ENCODE measurements at regions not wholly inside any gene's neighbourhood (a gene's known extent, or its start where the extent isn't known, plus 50 kb on each side); places are given as distances from the start of the nearest gene placed in this dataset.

DNA sequence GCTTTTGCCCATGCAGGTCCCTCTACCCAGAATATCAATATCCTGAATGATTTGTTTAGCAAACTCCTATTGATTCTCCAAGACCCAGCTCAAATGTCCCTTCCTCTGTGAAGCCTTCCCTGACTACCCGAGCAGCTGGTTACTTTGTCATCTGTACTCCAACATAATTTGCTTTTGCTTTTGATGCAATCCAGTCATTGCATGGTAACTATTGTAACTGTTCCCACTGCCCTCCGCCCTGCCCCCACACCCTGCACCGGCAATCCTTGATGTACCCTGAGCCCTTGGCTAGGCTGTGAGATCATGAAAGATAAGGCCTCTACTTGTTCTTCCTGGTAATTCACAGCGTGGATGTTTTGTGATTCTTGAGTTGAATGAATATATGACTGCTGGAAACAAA is 119.9 kb upstream of the BOD1 start:
- Mint-ChIP-seq H3K9me3 (no peaks in the 10 kb centered on the region), H3K4me3 (no peak overlapping the region), H3K36me3 (ENCODE audit: low read depth) (no peaks in the 10 kb centered on the region), H3K4me1 (ENCODE audit: low read depth) (no peaks in the 10 kb centered on the region), H3K27ac (no peak overlapping the region), H3K27me3 (ENCODE audit: low read depth) (no peaks in the 10 kb centered on the region)

- Mint-ChIP-seq H3K9me3 (no peaks in the 10 kb centered on the region), H3K4me1 (ENCODE audit: low read depth) (no peaks in the 10 kb centered on the region), H3K27me3 (ENCODE audit: low read depth) (no peaks in the 10 kb centered on the region), H3K27ac (no peak overlapping the region), H3K4me3 (no peak overlapping the region), H3K36me3 (ENCODE audit: low read depth) (no peaks in the 10 kb centered on the region)
Measured at GRCh38 chr5:173736923-173737412, 120.5 kb upstream of the BOD1 start.

- Mint-ChIP-seq H3K27ac (no peak overlapping the region), H3K36me3 (ENCODE audit: low read depth) (no peaks in the 10 kb centered on the region), H3K27me3 (ENCODE audit: low read depth) (no peaks in the 10 kb centered on the region), H3K9me3 (no peaks in the 10 kb centered on the region), H3K4me1 (ENCODE audit: low read depth) (no peaks in the 10 kb centered on the region), H3K4me3 (no peak overlapping the region)
Measured at GRCh38 chr5:173739741-173740140, 123.3 kb upstream of the BOD1 start.

- Mint-ChIP-seq H3K27me3 (ENCODE audit: low read depth) (no peaks in the 10 kb centered on the region), H3K9me3 (no peaks in the 10 kb centered on the region), H3K36me3 (ENCODE audit: low read depth) (no peaks in the 10 kb centered on the region), H3K4me1 (ENCODE audit: low read depth) (no peaks in the 10 kb centered on the region), H3K27ac (no peak overlapping the region), H3K4me3 (no peak overlapping the region)
Measured at GRCh38 chr5:173740400-173740799, 124.0 kb upstream of the BOD1 start.

DNA sequence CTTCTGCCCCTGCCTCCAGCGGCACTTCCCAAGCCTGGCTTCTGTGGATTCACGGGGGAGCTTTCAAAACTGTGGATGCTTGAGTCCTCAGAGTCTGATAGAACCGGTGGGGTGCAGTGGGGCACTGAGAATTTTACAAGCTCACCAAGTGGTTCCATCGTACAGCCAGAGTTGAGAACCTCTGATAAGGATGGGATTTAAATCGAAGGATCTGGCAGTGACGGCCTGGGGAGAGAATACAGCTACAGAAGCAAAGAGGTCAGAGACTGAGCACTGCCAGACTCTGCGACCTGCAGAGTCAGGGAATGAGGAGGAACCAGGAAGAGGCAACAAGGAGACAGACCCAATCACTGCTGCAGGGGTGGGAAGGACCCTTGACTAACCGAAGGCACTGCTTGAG is 124.6 kb upstream of the BOD1 start:
- H3K9me3 Mint-ChIP-seq, result no peaks in the 10 kb centered on the region
- no peaks in the 10 kb centered on the region for H3K36me3 Mint-ChIP-seq (ENCODE audit: low read depth)
- H3K4me3 Mint-ChIP-seq, result no peak overlapping the region
- no peaks in the 10 kb centered on the region for H3K4me1 Mint-ChIP-seq (ENCODE audit: low read depth)
- no peak overlapping the region for H3K27ac Mint-ChIP-seq
- no peaks in the 10 kb centered on the region for H3K27me3 Mint-ChIP-seq (ENCODE audit: low read depth)

- Mint-ChIP-seq H3K9me3 (no peaks in the 10 kb centered on the region), H3K27me3 (ENCODE audit: low read depth) (no peaks in the 10 kb centered on the region), H3K27ac (no peak overlapping the region), H3K36me3 (ENCODE audit: low read depth) (no peaks in the 10 kb centered on the region), H3K4me1 (ENCODE audit: low read depth) (no peaks in the 10 kb centered on the region), H3K4me3 (no peak overlapping the region)
Measured at GRCh38 chr5:173741729-173742431, 125.4 kb upstream of the BOD1 start.

DNA sequence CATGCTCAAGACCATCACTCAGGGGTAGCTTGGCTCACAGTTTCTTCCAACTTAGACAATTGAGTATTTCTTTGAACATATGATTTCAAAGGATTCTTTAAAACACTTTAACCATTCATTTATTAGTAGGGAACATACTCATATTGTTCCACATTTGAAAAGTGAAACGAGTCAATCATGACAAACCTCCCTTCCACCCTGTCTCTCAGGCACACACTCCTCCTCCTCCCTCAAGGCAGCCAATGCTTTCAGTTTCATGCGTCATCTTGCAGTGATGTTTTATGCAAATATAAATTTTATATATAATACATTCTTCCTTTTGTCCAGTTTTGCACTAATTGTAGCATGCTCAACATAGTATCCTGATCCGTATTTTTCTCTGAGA is 126.0 kb upstream of the BOD1 start:
- Mint-ChIP-seq H3K36me3 (ENCODE audit: low read depth) (no peaks in the 10 kb centered on the region), H3K4me3 (no peak overlapping the region), H3K27me3 (ENCODE audit: low read depth) (no peaks in the 10 kb centered on the region), H3K27ac (no peak overlapping the region), H3K9me3 (no peaks in the 10 kb centered on the region), H3K4me1 (ENCODE audit: low read depth) (no peaks in the 10 kb centered on the region)

DNA sequence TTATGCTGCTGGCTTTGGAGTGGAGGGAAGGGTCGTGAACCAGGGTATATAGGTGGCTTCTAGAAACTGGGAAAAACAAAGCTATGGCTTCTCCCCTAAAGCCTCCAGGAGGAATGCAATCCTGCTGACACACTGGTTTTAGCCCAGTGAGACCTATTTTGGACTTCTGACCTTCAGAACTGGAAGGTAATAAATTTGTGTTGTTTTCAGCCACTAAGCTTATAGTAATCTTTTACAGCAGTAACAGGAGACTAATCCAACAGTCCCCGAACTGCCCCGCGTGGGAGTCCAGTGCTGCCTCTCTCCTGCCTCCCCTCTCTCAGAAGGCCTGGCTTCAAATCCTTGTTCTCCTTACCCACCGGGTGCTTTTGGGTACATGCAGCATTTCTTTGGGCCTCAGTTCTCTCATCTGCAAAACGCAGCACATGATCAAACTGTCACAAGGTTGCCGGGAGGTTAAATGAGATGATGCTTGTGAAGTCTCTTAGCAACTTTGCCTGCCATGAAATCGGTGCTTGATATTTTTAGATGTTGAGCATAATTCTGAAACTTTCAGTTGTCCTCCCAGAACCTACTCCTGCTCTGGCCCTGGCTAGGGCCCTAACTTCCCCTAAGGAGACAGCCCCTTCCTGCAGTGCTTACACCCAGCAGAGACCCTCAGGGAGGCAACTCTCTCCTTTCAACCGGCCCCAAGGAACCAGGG is 127.3 kb upstream of the BOD1 start:
- no peak overlapping the region for H3K27ac Mint-ChIP-seq
- H3K36me3 Mint-ChIP-seq (ENCODE audit: low read depth), result no peaks in the 10 kb centered on the region
- no peak overlapping the region for H3K4me3 Mint-ChIP-seq
- no peaks in the 10 kb centered on the region for H3K4me1 Mint-ChIP-seq (ENCODE audit: low read depth)
- H3K9me3 Mint-ChIP-seq, result no peaks in the 10 kb centered on the region
- no peaks in the 10 kb centered on the region for H3K27me3 Mint-ChIP-seq (ENCODE audit: low read depth)

GRCh38 chr5:173744551-173744950 is 128.1 kb upstream of the BOD1 start:
- Mint-ChIP-seq H3K27me3 (ENCODE audit: low read depth) (no peaks in the 10 kb centered on the region), H3K4me1 (ENCODE audit: low read depth) (no peaks in the 10 kb centered on the region), H3K27ac (no peak overlapping the region), H3K36me3 (ENCODE audit: low read depth) (no peaks in the 10 kb centered on the region), H3K4me3 (no peak overlapping the region), H3K9me3 (no peaks in the 10 kb centered on the region)

DNA sequence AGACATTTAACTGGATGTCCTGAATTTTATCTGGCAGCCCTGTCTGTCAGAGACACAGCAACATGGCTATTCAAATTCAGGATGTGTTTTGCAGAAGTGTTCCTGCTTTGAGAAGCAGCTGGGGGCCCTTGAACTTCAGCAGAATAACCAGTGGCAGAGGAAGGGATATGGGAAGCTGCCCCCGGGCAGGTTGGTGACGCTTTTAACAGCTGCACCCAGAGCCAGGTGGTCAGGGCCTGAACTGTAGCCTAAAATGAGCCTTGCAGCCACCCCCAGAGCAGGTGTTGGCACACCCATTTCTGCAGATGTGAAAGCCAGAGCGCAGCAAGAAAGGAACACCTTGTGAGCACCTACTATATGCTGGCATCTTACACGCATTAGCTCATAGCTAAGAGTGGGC is 128.7 kb upstream of the BOD1 start:
- no peaks in the 10 kb centered on the region for H3K27me3 Mint-ChIP-seq (ENCODE audit: low read depth)
- no peaks in the 10 kb centered on the region for H3K4me1 Mint-ChIP-seq (ENCODE audit: low read depth)
- H3K27ac Mint-ChIP-seq, result no peak overlapping the region
- H3K4me3 Mint-ChIP-seq, result no peak overlapping the region
- H3K9me3 Mint-ChIP-seq, result no peaks in the 10 kb centered on the region
- no peaks in the 10 kb centered on the region for H3K36me3 Mint-ChIP-seq (ENCODE audit: low read depth)

DNA sequence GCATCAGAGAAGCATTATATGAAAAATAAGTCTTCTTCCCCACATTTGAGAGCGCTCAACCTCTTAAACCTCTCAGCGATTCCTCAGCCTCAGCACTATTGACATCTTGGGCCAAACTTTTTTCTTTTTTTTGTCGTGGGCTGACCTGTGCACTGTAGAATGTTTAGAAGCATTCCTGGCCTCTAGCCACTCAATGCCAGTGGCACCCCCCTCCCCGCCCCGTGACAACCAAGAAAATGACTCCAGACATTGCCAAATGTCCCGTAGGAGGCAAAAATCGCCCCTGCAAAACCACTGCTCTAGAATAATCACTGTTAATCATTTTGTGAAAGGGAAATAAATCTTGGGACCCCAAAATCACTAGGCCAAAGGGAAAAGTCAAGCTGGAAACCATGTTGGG is 129.1 kb upstream of the BOD1 start:
- no peaks in the 10 kb centered on the region for H3K9me3 Mint-ChIP-seq
- H3K27ac Mint-ChIP-seq, result no peak overlapping the region
- H3K4me3 Mint-ChIP-seq, result no peak overlapping the region
- H3K36me3 Mint-ChIP-seq (ENCODE audit: low read depth), result no peaks in the 10 kb centered on the region
- H3K4me1 Mint-ChIP-seq (ENCODE audit: low read depth), result no peaks in the 10 kb centered on the region
- H3K27me3 Mint-ChIP-seq (ENCODE audit: low read depth), result no peaks in the 10 kb centered on the region

- H3K4me3 Mint-ChIP-seq, result no peak overlapping the region
- no peaks in the 10 kb centered on the region for H3K9me3 Mint-ChIP-seq
- H3K27ac Mint-ChIP-seq, result no peak overlapping the region
- H3K27me3 Mint-ChIP-seq (ENCODE audit: low read depth), result no peaks in the 10 kb centered on the region
- no peaks in the 10 kb centered on the region for H3K36me3 Mint-ChIP-seq (ENCODE audit: low read depth)
- H3K4me1 Mint-ChIP-seq (ENCODE audit: low read depth), result no peaks in the 10 kb centered on the region
Measured at GRCh38 chr5:173746047-173746646, 129.7 kb upstream of the BOD1 start.

- Mint-ChIP-seq H3K4me1 (ENCODE audit: low read depth) (no peaks in the 10 kb centered on the region), H3K4me3 (no peak overlapping the region), H3K27ac (no peak overlapping the region), H3K9me3 (no peaks in the 10 kb centered on the region), H3K27me3 (ENCODE audit: low read depth) (peaks cover 4% of the 10 kb centered on the region), H3K36me3 (ENCODE audit: low read depth) (no peaks in the 10 kb centered on the region)
Measured at GRCh38 chr5:173747876-173748275, 131.4 kb upstream of the BOD1 start.

- no peak overlapping the region for H3K27ac Mint-ChIP-seq
- H3K4me1 Mint-ChIP-seq (ENCODE audit: low read depth), result no peaks in the 10 kb centered on the region
- no peak overlapping the region for H3K4me3 Mint-ChIP-seq
- H3K36me3 Mint-ChIP-seq (ENCODE audit: low read depth), result no peaks in the 10 kb centered on the region
- peaks cover 9% of the 10 kb centered on the region for H3K27me3 Mint-ChIP-seq (ENCODE audit: low read depth)
- H3K9me3 Mint-ChIP-seq, result no peaks in the 10 kb centered on the region
Measured at GRCh38 chr5:173750538-173751265, 134.3 kb upstream of the BOD1 start.

DNA sequence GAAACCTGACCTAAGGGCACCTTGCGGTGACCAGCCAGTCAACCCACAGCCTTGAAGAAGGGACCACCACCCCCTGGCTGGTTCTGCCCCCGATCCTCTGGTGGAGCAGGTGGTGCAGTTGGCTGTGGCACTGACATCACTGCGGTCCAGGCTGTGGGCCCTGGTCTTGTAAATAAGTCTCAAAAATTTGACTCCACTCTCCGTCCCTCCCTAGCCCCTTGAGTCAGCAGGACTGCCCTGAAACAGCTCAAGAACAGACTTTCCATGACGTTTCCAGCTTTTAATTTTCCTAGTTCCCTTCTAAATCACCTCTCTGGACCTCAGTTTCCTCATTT is 134.8 kb upstream of the BOD1 start:
- H3K4me3 Mint-ChIP-seq, result no peak overlapping the region

More for the DNA sequence above, 134.8 kb upstream of the BOD1 start:
- Mint-ChIP-seq H3K4me1 (ENCODE audit: low read depth) (no peaks in the 10 kb centered on the region), H3K9me3 (no peaks in the 10 kb centered on the region), H3K27ac (no peak overlapping the region), H3K27me3 (ENCODE audit: low read depth) (peaks cover 9% of the 10 kb centered on the region), H3K36me3 (ENCODE audit: low read depth) (no peaks in the 10 kb centered on the region)
